Stimulated activated CD8-positive, alpha-beta memory T cell treated with anti-CD3 and anti-CD28 coated beads, Interleukin-15, amount 100 ng/mL, for 24 hours (primary cell): ENCODE measurements at regions not wholly inside any gene's neighbourhood (a gene's known extent, or its start where the extent isn't known, plus 50 kb on each side); places are given as distances from the start of the nearest gene placed in this dataset.

Source experiments
- DNase-seq: peaks from one replicate; pipeline ENCODE4 v3.0.0-alpha.2; 2020; ENCODE audit warnings: low read depth

- DNase-seq, result no peak
Observed at GRCh38 chr2:80852079-80852807, 547.7 kb upstream of the LRRTM1 start.

- no peak for DNase-seq
Observed at GRCh38 chr2:80830891-80831290, 526.3 kb upstream of the LRRTM1 start.

GRCh38 chr2:80822999-80823398, 518.4 kb upstream of the LRRTM1 start:
- no peak for DNase-seq

GRCh38 chr2:80815259-80815658, 510.7 kb upstream of the LRRTM1 start:
- no peak for DNase-seq

GRCh38 chr2:80786584-80786983, 482.0 kb upstream of the LRRTM1 start:
- no peak for DNase-seq

GRCh38 chr2:80778704-80779103, 474.2 kb upstream of the LRRTM1 start:
- no peak for DNase-seq

- no peak for DNase-seq
Observed at GRCh38 chr2:80748592-80748991, 444.0 kb upstream of the LRRTM1 start.

- DNase-seq, result no peak
Observed at GRCh38 chr2:80737047-80737446, 432.5 kb upstream of the LRRTM1 start.

- DNase-seq, result no peak
Observed at GRCh38 chr2:80725001-80725400, 420.4 kb upstream of the LRRTM1 start.

- DNase-seq, result no peak
Observed at GRCh38 chr2:80722803-80723202, 418.3 kb upstream of the LRRTM1 start.

GRCh38 chr2:80719607-80720006, 415.1 kb upstream of the LRRTM1 start:
- DNase-seq, result no peak

GRCh38 chr2:80715433-80715832, 410.9 kb upstream of the LRRTM1 start:
- no peak for DNase-seq

- DNase-seq, result no peak
Observed at GRCh38 chr2:80711915-80712314, 407.4 kb upstream of the LRRTM1 start.

- DNase-seq, result no peak
Observed at GRCh38 chr2:80706951-80707350, 402.4 kb upstream of the LRRTM1 start.

GRCh38 chr2:80706541-80706940, 402.0 kb upstream of the LRRTM1 start:
- no peak for DNase-seq

GRCh38 chr2:80703532-80703931, 399.0 kb upstream of the LRRTM1 start:
- DNase-seq, result no peak

GRCh38 chr2:80700961-80701360, 396.4 kb upstream of the LRRTM1 start:
- DNase-seq, result no peak
